ENCODE measurements at regions not wholly inside any gene's neighbourhood (a gene's known extent, or its start where the extent isn't known, plus 50 kb on each side); places are given as distances from the start of the nearest gene placed in this dataset.
A peak's percentile ranks its signal among the peaks of the same experiment; 100 is the strongest.

DNA sequence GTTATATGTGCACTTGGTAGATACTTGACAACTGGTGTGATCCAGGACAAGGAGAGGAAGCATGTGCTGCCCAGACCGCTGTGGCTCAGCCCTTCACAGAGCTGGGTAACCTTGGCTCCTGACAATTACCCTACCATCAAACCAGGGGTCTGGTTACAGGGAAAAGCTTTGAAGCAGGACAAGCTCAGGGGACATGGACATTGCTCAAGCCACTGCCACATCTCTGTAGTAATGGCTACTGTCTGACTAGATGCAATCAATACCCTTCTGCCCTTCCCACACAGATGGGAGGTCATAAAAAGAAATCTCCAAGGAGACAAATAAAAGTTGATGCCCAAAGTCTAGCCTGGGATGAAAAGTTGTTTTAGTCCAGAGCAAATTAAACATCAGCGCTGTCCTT lies 577.4 kb downstream of the MED13L start:
- H3K4me3 ChIP-seq (ENCODE audit: low read depth, low read length), result no peak overlapping the region
- H3K27ac ChIP-seq, result no peak overlapping the region
- peaks cover 7% of the 10 kb centered on the region for H3K27me3 ChIP-seq (ENCODE audit: insufficient read depth, low read depth, severe bottlenecking)
- TF ChIP-seq, protein P1, sequence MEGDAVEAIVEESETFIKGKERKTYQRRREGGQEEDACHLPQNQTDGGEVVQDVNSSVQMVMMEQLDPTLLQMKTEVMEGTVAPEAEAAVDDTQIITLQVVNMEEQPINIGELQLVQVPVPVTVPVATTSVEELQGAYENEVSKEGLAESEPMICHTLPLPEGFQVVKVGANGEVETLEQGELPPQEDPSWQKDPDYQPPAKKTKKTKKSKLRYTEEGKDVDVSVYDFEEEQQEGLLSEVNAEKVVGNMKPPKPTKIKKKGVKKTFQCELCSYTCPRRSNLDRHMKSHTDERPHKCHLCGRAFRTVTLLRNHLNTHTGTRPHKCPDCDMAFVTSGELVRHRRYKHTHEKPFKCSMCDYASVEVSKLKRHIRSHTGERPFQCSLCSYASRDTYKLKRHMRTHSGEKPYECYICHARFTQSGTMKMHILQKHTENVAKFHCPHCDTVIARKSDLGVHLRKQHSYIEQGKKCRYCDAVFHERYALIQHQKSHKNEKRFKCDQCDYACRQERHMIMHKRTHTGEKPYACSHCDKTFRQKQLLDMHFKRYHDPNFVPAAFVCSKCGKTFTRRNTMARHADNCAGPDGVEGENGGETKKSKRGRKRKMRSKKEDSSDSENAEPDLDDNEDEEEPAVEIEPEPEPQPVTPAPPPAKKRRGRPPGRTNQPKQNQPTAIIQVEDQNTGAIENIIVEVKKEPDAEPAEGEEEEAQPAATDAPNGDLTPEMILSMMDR (IDR thresholded peaks at IDR 0.05; ENCODE audit: low read depth, low read length), result no peak
- no peaks in the 10 kb centered on the region for H3K9me3 ChIP-seq (ENCODE audit: severe bottlenecking)
- no peaks in the 10 kb centered on the region for H3K36me3 ChIP-seq
- DNase-seq, result no peak

GRCh38 chr12:115698257-115698656 lies 579.2 kb downstream of the MED13L start:
- no peak for DNase-seq
- Histone ChIP-seq H3K9me3 (ENCODE audit: severe bottlenecking) (no peaks in the 10 kb centered on the region), H3K4me3 (ENCODE audit: low read depth, low read length) (no peak overlapping the region), H3K36me3 (no peaks in the 10 kb centered on the region), H3K27ac (no peak overlapping the region), H3K27me3 (ENCODE audit: insufficient read depth, low read depth, severe bottlenecking) (peaks cover 7% of the 10 kb centered on the region)
- TF ChIP-seq, protein P1 (IDR thresholded peaks at IDR 0.05; ENCODE audit: low read depth, low read length), result no peak

DNA sequence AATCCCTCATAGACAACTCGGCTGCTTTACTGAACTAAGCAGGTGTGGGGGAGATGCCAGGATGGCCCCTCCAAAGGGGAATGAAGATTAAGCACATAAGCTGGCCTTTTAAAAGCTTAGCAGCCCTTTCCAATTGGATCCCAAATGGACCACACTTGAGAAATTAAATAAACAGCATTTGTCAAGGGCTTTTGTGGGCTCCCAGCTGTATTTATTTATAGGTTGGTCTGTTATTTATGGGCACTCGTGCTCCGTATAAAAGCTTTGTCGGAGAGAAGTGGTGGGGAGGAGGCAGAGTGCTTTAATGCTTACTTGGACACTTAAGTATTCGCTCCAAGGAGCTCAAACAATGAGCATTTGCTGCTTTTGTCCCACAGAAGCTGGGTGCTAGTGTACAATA lies 580.2 kb downstream of the MED13L start:
- TF ChIP-seq, protein P1 (IDR thresholded peaks at IDR 0.05; ENCODE audit: low read depth, low read length), result no peak
- peak; percentile 49 for DNase-seq
- Histone ChIP-seq H3K9me3 (ENCODE audit: severe bottlenecking) (no peaks in the 10 kb centered on the region), H3K27ac (peak overlapping the region; percentile 34), H3K36me3 (no peaks in the 10 kb centered on the region), H3K27me3 (ENCODE audit: insufficient read depth, low read depth, severe bottlenecking) (peaks cover 11% of the 10 kb centered on the region), H3K4me3 (ENCODE audit: low read depth, low read length) (no peak overlapping the region)

DNA sequence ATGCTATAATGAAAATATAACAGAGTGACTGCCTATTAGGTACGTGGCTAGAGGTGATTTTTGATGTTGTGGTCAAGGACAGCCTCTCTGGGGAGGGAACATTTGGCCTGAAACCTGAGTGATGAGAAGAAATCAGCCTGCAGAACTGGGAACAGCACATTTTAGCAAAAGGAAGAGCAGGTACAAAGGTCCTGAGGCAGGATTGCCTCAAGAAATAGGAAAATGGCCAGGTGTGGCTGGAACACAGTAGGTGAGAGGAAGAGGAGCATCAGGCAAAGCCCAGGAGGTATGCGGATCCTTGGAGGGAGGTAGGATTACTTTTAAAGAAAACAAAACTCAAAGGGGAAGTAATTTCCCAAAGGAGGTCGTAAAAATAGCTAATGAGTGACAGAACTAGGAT lies 582.9 kb downstream of the MED13L start:
- Histone ChIP-seq H3K36me3 (no peaks in the 10 kb centered on the region), H3K27ac (no peak overlapping the region), H3K27me3 (ENCODE audit: insufficient read depth, low read depth, severe bottlenecking) (peaks cover 11% of the 10 kb centered on the region), H3K9me3 (ENCODE audit: severe bottlenecking) (no peaks in the 10 kb centered on the region), H3K4me3 (ENCODE audit: low read depth, low read length) (no peak overlapping the region)
- DNase-seq, result no peak
- TF ChIP-seq, protein P1 (IDR thresholded peaks at IDR 0.05; ENCODE audit: low read depth, low read length), result no peak

DNA sequence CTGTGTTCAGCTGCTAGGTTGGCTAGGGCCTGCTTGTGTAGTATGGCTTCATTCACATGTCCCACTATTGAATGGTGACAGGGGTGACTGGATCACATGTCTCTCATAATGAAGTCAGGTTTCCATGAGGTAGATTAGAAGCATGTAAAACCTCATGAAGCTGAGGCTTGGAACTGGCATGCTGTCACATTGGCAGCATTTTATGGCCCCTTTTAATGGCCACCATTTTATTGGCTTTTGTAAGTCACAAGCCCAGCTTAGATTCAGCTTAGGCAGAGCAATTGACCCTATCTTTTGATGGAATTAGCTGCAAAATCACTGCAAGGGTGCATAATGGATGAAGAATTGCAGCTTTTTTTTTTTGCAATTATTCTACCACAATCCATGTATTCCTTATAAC lies 583.5 kb downstream of the MED13L start:
- no peak for DNase-seq
- no peaks in the 10 kb centered on the region for H3K36me3 ChIP-seq
- no peak overlapping the region for H3K27ac ChIP-seq
- peaks cover 11% of the 10 kb centered on the region for H3K27me3 ChIP-seq (ENCODE audit: insufficient read depth, low read depth, severe bottlenecking)
- TF ChIP-seq, protein P1 (IDR thresholded peaks at IDR 0.05; ENCODE audit: low read depth, low read length), result no peak
- no peaks in the 10 kb centered on the region for H3K9me3 ChIP-seq (ENCODE audit: severe bottlenecking)
- H3K4me3 ChIP-seq (ENCODE audit: low read depth, low read length), result no peak overlapping the region

- H3K9me3 ChIP-seq (ENCODE audit: severe bottlenecking), result no peaks in the 10 kb centered on the region
- no peaks in the 10 kb centered on the region for H3K36me3 ChIP-seq
Observed at GRCh38 chr12:115691123-115691522, 586.4 kb downstream of the MED13L start.

More at GRCh38 chr12:115691123-115691522, 586.4 kb downstream of the MED13L start:
- DNase-seq, result no peak
- TF ChIP-seq, protein P1 (IDR thresholded peaks at IDR 0.05; ENCODE audit: low read depth, low read length), result no peak
- peaks cover 4% of the 10 kb centered on the region for H3K27me3 ChIP-seq (ENCODE audit: insufficient read depth, low read depth, severe bottlenecking)
- no peak overlapping the region for H3K27ac ChIP-seq
- H3K4me3 ChIP-seq (ENCODE audit: low read depth, low read length), result no peak overlapping the region

Measured in WERI-Rb-1 (cell line).